ENCODE measurements at regions not wholly inside any gene's neighbourhood (a gene's known extent, or its start where the extent isn't known, plus 50 kb on each side); places are given as distances from the start of the nearest gene placed in this dataset.

DNA sequence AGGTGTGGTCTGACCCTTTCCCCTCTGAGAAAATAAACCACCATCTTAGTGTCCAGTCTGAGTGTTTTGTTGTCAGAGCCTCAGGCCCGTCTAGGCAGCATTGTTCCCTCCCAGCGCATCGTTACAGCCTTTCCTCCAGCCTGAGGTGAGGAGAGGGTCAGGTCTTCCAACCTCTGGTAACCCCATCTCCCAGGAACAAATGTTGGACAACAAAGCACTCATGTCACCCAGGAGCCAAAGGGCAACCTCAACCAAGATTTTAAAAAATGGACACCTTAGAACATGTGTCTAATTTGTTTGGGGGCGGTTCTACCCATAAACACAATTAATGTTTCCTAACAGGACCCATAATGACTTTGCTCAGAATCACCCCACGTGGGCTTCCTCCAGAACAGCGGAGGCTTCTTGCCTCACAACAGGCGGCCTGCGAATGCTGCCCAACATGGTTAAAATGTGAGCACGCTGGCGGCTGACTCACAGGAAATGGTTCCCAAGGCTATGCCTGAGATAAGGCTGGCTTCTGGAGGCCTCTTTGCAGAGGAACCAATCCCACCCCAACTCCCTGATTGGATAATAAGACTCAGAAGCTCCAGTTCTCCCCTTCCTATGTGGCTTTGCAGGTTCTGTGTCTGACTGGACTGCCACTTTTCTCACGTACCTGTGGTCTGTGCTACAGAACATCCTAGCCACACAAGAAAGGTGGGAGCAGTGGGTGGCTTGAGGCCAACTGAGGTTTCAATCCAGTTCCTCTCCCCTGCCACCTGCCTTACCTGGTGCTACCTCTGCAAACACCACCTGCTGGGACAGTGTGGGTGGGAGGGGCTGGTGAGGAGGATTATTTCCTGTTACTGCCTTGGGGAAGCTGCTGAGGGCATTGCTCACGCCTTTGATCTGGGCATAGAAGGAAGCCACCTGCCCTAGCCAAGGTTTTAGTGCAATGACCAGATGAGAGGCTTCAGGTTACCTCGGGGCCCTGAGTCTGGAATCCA, 108.8 kb downstream of the B3GNT2 start (continued):
- TF ChIP-seq, protein P1, sequence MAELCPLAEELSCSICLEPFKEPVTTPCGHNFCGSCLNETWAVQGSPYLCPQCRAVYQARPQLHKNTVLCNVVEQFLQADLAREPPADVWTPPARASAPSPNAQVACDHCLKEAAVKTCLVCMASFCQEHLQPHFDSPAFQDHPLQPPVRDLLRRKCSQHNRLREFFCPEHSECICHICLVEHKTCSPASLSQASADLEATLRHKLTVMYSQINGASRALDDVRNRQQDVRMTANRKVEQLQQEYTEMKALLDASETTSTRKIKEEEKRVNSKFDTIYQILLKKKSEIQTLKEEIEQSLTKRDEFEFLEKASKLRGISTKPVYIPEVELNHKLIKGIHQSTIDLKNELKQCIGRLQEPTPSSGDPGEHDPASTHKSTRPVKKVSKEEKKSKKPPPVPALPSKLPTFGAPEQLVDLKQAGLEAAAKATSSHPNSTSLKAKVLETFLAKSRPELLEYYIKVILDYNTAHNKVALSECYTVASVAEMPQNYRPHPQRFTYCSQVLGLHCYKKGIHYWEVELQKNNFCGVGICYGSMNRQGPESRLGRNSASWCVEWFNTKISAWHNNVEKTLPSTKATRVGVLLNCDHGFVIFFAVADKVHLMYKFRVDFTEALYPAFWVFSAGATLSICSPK (IDR thresholded peaks at IDR 0.05; ENCODE audit: borderline replicate concordance) = no peak
- TF ChIP-seq, protein P2, sequence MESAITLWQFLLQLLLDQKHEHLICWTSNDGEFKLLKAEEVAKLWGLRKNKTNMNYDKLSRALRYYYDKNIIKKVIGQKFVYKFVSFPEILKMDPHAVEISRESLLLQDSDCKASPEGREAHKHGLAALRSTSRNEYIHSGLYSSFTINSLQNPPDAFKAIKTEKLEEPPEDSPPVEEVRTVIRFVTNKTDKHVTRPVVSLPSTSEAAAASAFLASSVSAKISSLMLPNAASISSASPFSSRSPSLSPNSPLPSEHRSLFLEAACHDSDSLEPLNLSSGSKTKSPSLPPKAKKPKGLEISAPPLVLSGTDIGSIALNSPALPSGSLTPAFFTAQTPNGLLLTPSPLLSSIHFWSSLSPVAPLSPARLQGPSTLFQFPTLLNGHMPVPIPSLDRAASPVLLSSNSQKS (CRISPR knock-in tag; IDR thresholded peaks at IDR 0.05) = no peak
- TF ChIP-seq NR2C1 (IDR thresholded peaks at IDR 0.05) = no peak
- peak; percentile 70 for TF ChIP-seq NR2C1 (tag; IDR thresholded peaks at IDR 0.05)
- TF ChIP-seq, protein P3, sequence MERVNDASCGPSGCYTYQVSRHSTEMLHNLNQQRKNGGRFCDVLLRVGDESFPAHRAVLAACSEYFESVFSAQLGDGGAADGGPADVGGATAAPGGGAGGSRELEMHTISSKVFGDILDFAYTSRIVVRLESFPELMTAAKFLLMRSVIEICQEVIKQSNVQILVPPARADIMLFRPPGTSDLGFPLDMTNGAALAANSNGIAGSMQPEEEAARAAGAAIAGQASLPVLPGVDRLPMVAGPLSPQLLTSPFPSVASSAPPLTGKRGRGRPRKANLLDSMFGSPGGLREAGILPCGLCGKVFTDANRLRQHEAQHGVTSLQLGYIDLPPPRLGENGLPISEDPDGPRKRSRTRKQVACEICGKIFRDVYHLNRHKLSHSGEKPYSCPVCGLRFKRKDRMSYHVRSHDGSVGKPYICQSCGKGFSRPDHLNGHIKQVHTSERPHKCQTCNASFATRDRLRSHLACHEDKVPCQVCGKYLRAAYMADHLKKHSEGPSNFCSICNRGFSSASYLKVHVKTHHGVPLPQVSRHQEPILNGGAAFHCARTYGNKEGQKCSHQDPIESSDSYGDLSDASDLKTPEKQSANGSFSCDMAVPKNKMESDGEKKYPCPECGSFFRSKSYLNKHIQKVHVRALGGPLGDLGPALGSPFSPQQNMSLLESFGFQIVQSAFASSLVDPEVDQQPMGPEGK (CRISPR knock-in tag; IDR thresholded peaks at IDR 0.05; ENCODE audit: borderline replicate concordance) = no peak
- TF ChIP-seq, protein P4, sequence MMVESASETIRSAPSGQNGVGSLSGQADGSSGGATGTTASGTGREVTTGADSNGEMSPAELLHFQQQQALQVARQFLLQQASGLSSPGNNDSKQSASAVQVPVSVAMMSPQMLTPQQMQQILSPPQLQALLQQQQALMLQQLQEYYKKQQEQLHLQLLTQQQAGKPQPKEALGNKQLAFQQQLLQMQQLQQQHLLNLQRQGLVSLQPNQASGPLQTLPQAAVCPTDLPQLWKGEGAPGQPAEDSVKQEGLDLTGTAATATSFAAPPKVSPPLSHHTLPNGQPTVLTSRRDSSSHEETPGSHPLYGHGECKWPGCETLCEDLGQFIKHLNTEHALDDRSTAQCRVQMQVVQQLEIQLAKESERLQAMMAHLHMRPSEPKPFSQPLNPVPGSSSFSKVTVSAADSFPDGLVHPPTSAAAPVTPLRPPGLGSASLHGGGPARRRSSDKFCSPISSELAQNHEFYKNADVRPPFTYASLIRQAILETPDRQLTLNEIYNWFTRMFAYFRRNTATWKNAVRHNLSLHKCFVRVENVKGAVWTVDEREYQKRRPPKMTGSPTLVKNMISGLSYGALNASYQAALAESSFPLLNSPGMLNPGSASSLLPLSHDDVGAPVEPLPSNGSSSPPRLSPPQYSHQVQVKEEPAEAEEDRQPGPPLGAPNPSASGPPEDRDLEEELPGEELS (CRISPR knock-in tag; IDR thresholded peaks at IDR 0.05; ENCODE audit: borderline replicate concordance) = no peak
- peak; percentile 58; the same call in 1 of the 2 replicates for TF ChIP-seq MTA3 (IDR thresholded peaks at IDR 0.05; ENCODE audit: borderline replicate concordance)
- TF ChIP-seq, protein P5, sequence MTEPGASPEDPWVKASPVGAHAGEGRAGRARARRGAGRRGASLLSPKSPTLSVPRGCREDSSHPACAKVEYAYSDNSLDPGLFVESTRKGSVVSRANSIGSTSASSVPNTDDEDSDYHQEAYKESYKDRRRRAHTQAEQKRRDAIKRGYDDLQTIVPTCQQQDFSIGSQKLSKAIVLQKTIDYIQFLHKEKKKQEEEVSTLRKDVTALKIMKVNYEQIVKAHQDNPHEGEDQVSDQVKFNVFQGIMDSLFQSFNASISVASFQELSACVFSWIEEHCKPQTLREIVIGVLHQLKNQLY (CRISPR knock-in tag; conservative IDR thresholded peaks at IDR 0.05) = no peak
- TF ChIP-seq TEAD4 (IDR thresholded peaks at IDR 0.05; ENCODE audit: low read length) = peak; percentile 77
- no peak for TF ChIP-seq TEAD4 (CRISPR knock-in tag; IDR thresholded peaks at IDR 0.05; ENCODE audit: borderline replicate concordance)
- TF ChIP-seq, protein P6, sequence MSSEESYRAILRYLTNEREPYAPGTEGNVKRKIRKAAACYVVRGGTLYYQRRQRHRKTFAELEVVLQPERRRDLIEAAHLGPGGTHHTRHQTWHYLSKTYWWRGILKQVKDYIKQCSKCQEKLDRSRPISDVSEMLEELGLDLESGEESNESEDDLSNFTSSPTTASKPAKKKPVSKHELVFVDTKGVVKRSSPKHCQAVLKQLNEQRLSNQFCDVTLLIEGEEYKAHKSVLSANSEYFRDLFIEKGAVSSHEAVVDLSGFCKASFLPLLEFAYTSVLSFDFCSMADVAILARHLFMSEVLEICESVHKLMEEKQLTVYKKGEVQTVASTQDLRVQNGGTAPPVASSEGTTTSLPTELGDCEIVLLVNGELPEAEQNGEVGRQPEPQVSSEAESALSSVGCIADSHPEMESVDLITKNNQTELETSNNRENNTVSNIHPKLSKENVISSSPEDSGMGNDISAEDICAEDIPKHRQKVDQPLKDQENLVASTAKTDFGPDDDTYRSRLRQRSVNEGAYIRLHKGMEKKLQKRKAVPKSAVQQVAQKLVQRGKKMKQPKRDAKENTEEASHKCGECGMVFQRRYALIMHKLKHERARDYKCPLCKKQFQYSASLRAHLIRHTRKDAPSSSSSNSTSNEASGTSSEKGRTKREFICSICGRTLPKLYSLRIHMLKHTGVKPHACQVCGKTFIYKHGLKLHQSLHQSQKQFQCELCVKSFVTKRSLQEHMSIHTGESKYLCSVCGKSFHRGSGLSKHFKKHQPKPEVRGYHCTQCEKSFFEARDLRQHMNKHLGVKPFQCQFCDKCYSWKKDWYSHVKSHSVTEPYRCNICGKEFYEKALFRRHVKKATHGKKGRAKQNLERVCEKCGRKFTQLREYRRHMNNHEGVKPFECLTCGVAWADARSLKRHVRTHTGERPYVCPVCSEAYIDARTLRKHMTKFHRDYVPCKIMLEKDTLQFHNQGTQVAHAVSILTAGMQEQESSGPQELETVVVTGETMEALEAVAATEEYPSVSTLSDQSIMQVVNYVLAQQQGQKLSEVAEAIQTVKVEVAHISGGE (CRISPR knock-in tag; IDR thresholded peaks at IDR 0.05) = 0 out of 6 replicates have a peak, but pooled peaks of 1 of the 3 experiments have one; percentile 42
- no peak for TF ChIP-seq CBX2 (IDR thresholded peaks at IDR 0.05; ENCODE audit: insufficient read depth, low read length, poor library complexity, severe bottlenecking)
- peak; percentile 91 for TF ChIP-seq RNF2 (IDR thresholded peaks at IDR 0.05)
